Natural killer cell treated with Interleukin-12 subunit alpha and Interleukin-12 subunit beta and Interleukin-15 and Interleukin-18, amount 100 ng/mL, for 72 hours (primary cell): ENCODE measurements at regions not wholly inside any gene's neighbourhood (a gene's known extent, or its start where the extent isn't known, plus 50 kb on each side); places are given as distances from the start of the nearest gene placed in this dataset.

Experiments used
- ATAC-seq, 2 donors: fragments of 150-1000 bp; cut with Tn5 transposase in 1 of 2; sonication (Bioruptor Pico), chemical (Tn5 transposase) in 1 of 2; 2 replicates each; pipeline ENCODE4 v1.10.0; 2021
- DNase-seq: peaks from one replicate; pipeline ENCODE4 v3.0.0; 2022; ENCODE audit warnings: low spot score
- H3K27ac Mint-ChIP-seq, 2 donors: 1 replicate in 1 of 2; 2 replicates in 1 of 2; pipeline ENCODE4 v1.8.0; 2022; ENCODE audit warnings: mixed read lengths in 2 of 2, mild to moderate bottlenecking in 1 of 2, moderate library complexity in 1 of 2
- H3K27me3 Mint-ChIP-seq, 2 donors: 1 replicate in 1 of 2; 2 replicates in 1 of 2; pipeline ENCODE4 v1.8.0; 2022; ENCODE audit warnings: mixed read lengths in 2 of 2
- H3K36me3 Mint-ChIP-seq: one replicate; pipeline ENCODE4 v1.8.0; 2022; ENCODE audit warnings: mixed read lengths
- H3K4me1 Mint-ChIP-seq, 2 donors: 1 replicate in 1 of 2; 2 replicates in 1 of 2; pipeline ENCODE4 v1.8.0; 2022; ENCODE audit warnings: low read depth in 2 of 2, mixed read lengths in 2 of 2, mild to moderate bottlenecking in 1 of 2
- H3K4me3 Mint-ChIP-seq: one replicate; pipeline ENCODE4 v1.8.0; 2022; ENCODE audit warnings: mixed read lengths
- H3K9me3 Mint-ChIP-seq: 2 replicates; pipeline ENCODE4 v1.8.0; 2022; ENCODE audit warnings: mixed read lengths

DNA sequence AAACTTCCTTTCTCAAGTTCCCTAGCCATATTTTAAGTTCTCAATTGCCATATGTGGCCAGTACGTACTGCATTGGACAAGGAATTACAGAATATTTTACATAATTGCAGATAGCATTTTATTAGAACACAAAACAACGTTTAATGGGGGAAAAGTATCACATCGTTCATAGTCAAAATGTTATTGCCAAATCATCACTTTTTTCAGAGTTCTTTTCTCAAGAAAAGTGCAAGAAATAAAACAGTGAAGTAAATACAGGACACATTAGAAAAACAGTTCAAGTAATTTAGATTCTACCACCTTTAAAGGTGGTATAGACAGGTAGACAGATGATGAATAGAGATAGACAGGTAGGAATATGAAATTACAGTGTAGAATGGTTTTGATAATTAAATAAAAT is 479.1 kb upstream of the NCAM2 start:
- Mint-ChIP-seq H3K4me1 (no peaks in the 10 kb centered on the region), H3K9me3 (peaks cover 4% of the 10 kb centered on the region), H3K36me3 (peaks cover 4% of the 10 kb centered on the region), H3K27ac (no peak overlapping the region), H3K4me3 (no peak overlapping the region), H3K27me3 (no peaks in the 10 kb centered on the region)
- ATAC-seq, result no peak
- DNase-seq, result no peak

DNA sequence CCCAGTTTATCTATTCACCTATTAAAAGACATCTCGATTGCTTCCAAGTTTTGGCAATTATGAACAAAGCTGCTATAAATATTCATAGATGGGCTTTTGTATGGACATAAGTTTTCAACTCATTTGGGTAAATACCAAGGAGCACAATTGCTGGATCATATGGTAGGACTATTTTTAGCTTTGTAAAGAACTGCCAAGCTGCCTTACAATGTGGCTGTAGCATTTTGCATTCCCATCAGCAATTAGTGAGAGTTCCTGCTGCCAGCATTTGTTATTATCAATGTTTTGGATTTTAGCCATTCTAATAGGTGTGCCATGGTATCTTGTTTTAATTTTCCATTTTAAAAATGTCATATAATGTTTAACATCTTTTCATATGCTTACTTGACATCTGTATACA is 475.6 kb upstream of the NCAM2 start:
- peaks cover 7% of the 10 kb centered on the region for H3K9me3 Mint-ChIP-seq
- H3K27me3 Mint-ChIP-seq, result no peaks in the 10 kb centered on the region
- ATAC-seq (no peak), DNase-seq (no peak)
- no peak overlapping the region for H3K27ac Mint-ChIP-seq
- peaks cover 4% of the 10 kb centered on the region for H3K36me3 Mint-ChIP-seq
- no peaks in the 10 kb centered on the region for H3K4me1 Mint-ChIP-seq
- no peak overlapping the region for H3K4me3 Mint-ChIP-seq

DNA sequence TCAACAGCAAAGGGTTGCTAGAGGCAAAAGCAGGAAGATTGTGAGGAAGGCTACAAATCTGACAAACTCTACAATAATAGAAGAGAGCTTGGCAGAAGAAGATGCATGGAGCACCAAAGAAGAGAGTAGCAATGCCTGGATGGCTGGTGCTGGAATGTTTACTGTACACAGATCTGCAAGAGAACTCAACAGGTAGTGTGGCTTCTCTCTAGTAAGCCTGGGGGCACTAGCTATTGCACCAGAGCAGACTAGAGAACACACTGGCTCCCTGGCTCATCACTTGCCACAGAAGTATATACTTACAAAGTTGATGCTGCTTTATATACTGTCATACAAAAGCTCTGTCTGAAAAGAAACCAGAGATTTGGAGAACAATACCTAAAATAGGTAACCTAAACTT is 475.0 kb upstream of the NCAM2 start:
- Mint-ChIP-seq H3K4me1 (no peaks in the 10 kb centered on the region), H3K9me3 (peaks cover 7% of the 10 kb centered on the region), H3K36me3 (peaks cover 4% of the 10 kb centered on the region), H3K27me3 (no peaks in the 10 kb centered on the region), H3K27ac (no peak overlapping the region), H3K4me3 (no peak overlapping the region)
- ATAC-seq (no peak), DNase-seq (no peak)

DNA sequence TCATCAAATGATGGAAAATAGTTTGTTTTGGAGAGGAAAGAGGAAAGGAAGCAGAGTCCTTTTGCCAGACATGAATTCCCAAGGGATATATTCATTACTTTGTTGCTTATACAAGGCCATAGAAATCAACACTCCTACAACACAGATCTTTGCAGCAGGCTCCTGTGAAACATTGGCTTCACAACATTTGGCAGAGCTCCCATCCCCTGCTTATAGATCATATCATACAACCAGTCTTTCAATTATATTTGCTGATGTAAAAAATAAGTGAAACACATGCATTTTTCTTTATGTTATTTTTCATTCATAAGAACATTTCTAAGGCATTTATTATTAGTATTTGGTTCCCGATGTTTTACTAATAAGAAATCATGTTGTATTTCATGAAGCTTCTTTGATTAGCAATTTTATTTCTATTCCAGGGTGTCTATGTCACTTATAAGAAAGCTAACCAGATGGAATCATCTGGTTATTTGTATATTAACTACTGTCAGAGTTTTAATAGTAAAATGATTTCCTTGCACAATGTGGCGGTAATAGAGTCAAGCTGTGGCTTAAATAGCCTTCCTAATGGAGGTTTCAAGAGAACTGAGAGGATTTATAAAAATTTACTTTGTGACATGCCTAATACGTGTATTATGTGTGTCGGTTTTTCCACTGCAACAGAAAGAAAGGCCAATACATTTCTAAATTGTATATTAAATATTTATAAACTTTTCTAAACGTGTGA is 470.3 kb upstream of the NCAM2 start:
- Mint-ChIP-seq H3K27ac (no peak overlapping the region), H3K4me1 (no peaks in the 10 kb centered on the region), H3K27me3 (no peaks in the 10 kb centered on the region), H3K36me3 (peaks cover 8% of the 10 kb centered on the region), H3K4me3 (no peak overlapping the region), H3K9me3 (peaks cover 20% of the 10 kb centered on the region)
- no peak for DNase-seq
- no peak for ATAC-seq

DNA sequence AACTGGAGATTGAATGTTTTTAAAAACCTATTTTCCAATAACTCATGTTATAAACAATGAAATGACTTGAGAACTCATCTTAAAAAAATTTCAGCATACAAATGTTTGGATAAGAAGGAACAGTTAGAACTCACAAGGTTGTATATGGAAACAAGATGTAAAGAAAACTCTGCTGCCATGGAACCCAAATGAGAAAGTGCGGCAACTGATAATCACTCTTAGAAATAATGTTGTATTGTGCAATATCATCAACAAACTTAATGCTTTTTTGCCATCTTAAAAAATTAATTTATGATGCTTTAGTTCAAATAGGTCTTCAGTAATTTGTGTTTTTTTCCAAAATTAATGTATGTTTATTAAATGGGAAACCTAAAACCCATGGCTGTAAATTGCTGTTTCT is 461.1 kb upstream of the NCAM2 start:
- H3K36me3 Mint-ChIP-seq, result peaks cover 6% of the 10 kb centered on the region
- DNase-seq, result no peak
- no peak overlapping the region for H3K27ac Mint-ChIP-seq
- H3K27me3 Mint-ChIP-seq, result no peaks in the 10 kb centered on the region
- ATAC-seq, result no peak
- peaks cover 21% of the 10 kb centered on the region for H3K9me3 Mint-ChIP-seq
- no peak overlapping the region for H3K4me3 Mint-ChIP-seq
- H3K4me1 Mint-ChIP-seq, result no peaks in the 10 kb centered on the region

DNA sequence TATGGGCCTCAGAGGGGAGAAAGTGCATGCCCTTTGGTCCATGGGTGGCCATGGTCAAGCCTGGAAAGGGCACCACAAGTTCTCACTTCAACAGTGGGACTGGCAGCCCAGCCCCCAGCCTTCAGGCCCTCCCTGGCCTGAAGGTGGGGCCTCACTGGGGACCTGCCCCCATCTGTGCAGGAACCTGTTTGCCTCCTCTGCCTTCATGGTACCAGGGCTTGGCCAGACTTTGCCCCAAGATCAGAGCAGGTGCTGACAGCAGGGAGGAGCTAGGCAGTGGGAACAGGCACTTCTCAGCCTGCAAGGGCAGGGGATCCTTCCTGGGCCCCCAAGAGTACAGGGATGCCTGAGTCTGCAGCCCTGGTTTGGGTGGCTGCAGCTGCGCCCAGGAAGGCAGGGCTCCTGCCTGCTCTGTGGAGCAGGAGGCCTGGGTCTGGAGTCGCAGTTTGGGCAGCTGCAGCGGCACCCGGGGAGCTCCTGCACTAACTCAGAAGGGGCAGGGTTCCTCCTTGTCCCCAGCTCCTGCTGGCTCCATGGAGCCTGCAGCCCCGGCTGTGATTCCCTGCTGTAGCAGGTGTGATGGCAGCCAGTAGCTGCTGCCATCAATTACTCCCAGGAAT is 460.1 kb upstream of the NCAM2 start:
- Mint-ChIP-seq H3K27ac (no peak overlapping the region), H3K4me1 (no peaks in the 10 kb centered on the region), H3K36me3 (peaks cover 6% of the 10 kb centered on the region), H3K9me3 (peaks cover 15% of the 10 kb centered on the region), H3K4me3 (no peak overlapping the region), H3K27me3 (no peaks in the 10 kb centered on the region)
- DNase-seq (no peak), ATAC-seq (no peak)

DNA sequence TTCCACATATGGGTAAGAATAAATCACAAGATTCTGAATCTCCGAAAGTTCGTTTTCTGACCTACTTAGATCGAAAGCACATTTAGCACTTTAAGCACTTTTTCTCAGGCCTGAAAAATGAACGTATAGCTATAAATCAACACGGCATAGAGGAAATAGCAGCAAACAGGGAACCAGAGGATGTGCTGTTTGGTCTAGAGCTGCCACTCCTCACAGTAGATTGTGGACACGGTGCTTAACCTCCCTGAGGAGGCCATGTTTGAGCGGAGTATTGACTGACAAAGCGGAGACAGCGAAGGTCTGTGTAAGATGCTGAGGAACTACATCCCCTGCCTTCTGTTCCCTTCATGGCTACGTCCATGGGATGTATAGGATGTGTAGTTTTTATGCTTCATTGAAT is 452.8 kb upstream of the NCAM2 start:
- no peak for DNase-seq
- peaks cover 6% of the 10 kb centered on the region for H3K9me3 Mint-ChIP-seq
- no peak for ATAC-seq
- H3K4me3 Mint-ChIP-seq, result no peak overlapping the region
- no peaks in the 10 kb centered on the region for H3K27me3 Mint-ChIP-seq
- no peak overlapping the region for H3K27ac Mint-ChIP-seq
- peaks cover 4% of the 10 kb centered on the region for H3K36me3 Mint-ChIP-seq
- H3K4me1 Mint-ChIP-seq, result no peaks in the 10 kb centered on the region

DNA sequence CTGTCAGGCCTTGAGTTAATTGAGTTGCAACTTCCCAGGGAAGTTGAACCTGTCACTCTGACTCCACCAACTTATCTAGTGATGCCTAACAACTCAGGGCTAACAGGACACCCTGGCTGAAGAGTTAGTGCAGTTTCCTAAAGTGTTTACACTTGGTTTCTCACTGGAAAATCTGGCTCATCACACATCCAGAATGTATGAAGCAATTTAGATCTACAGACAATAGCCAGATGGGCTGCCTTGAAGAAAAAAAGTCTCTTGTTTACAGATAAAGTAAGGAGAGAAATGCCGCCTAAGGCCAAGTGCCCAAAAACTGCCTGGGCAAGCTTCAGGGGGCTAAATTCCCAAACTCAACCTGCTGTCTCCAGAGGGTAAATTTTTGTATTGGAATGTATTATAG is 446.3 kb upstream of the NCAM2 start:
- no peak overlapping the region for H3K27ac Mint-ChIP-seq
- H3K27me3 Mint-ChIP-seq, result no peaks in the 10 kb centered on the region
- DNase-seq (no peak), ATAC-seq (no peak)
- no peaks in the 10 kb centered on the region for H3K4me1 Mint-ChIP-seq
- peaks cover 4% of the 10 kb centered on the region for H3K36me3 Mint-ChIP-seq
- H3K9me3 Mint-ChIP-seq, result peaks cover 3% of the 10 kb centered on the region
- H3K4me3 Mint-ChIP-seq, result no peak overlapping the region

DNA sequence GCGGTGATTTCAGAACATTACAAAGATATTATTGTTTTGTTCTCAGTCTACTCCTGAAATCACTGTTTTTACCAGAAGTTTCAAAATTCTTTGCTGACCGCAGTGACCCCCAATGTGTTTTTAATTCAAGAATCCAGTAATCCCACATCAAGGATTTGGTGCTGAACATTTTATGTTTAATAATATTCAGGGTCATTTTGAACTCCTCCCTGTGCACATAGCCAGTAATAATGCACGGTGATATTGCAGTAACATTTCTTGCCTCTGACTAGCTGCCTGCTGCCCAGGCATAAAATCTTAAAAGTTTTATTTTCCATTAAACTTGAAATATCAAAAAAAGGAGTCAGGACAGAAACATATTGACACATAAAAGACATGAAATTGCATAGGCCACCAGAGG is 443.4 kb upstream of the NCAM2 start:
- DNase-seq (no peak), ATAC-seq (no peak)
- Mint-ChIP-seq H3K27ac (no peak overlapping the region), H3K9me3 (no peaks in the 10 kb centered on the region), H3K36me3 (no peaks in the 10 kb centered on the region), H3K27me3 (no peaks in the 10 kb centered on the region), H3K4me1 (no peaks in the 10 kb centered on the region), H3K4me3 (no peak overlapping the region)

DNA sequence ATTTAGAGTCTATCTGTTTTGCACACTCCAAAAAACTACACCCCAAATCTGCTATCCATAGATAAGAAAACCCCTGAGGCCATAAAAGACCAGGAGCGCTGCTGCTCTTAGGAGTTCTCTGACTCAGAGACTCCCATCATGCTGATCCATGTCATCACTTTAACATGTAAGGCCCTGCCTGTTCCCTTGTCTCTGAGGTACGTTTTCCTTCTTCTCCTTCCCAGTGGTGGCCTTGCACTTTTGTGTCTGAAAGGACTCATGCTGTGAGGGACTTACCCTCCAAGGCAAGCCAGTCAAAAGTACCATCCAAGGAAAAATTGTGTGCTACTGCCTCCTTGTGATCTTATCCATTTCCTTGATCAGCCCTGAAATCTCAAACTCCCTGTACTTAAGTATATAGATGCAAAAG is 427.4 kb upstream of the NCAM2 start:
- Mint-ChIP-seq H3K4me3 (no peak overlapping the region), H3K27ac (no peak overlapping the region)
- ATAC-seq, result no peak

DNA sequence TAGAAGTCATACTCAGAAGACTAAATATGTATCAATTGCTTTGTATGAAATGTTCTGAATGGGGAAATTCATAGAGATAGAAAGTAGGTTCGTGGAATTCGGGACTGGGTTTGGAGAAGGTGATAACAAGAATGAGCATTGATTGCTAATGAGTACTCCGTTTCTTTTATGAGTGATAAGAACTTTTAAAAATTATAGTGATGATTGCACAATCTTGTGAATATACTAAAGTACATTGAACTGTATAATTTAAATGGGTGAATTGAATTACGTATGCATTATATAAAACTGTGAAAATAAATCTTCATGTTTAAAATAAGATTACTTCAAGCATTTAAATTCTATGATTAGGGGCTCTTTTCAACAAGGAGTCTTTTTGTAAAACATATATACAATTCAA is 425.6 kb upstream of the NCAM2 start:
- Mint-ChIP-seq H3K4me3 (no peak overlapping the region), H3K27ac (no peak overlapping the region), H3K27me3 (no peaks in the 10 kb centered on the region), H3K4me1 (no peaks in the 10 kb centered on the region), H3K36me3 (no peaks in the 10 kb centered on the region), H3K9me3 (peaks cover 3% of the 10 kb centered on the region)
- ATAC-seq, result no peak
- no peak for DNase-seq

More for the DNA sequence above, 427.4 kb upstream of the NCAM2 start:
- H3K4me1 Mint-ChIP-seq, result no peaks in the 10 kb centered on the region
- H3K27me3 Mint-ChIP-seq, result no peaks in the 10 kb centered on the region
- no peaks in the 10 kb centered on the region for H3K36me3 Mint-ChIP-seq
- no peak for DNase-seq
- H3K9me3 Mint-ChIP-seq, result peaks cover 3% of the 10 kb centered on the region

DNA sequence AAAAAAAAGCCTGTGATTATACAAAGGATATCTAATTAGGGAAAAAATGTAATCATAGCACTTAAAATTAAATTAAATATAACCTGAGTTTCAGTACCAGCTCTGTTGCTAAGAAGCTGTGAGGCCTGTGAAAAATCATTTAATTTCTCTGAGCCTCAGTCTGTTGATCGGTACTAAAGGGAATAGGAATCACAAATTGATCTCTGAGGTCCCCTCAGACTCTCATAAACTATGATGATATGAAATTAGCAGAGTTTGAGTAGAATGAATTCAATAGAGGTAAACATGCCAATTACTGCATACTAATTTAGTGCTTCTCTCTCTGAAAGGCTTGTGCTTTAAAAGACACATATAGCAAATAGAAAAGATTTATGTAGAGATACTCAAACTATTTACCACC is 416.8 kb upstream of the NCAM2 start:
- no peak for DNase-seq
- peaks cover 3% of the 10 kb centered on the region for H3K9me3 Mint-ChIP-seq
- no peak for ATAC-seq
- H3K36me3 Mint-ChIP-seq, result peaks cover 4% of the 10 kb centered on the region
- no peak overlapping the region for H3K4me3 Mint-ChIP-seq
- no peaks in the 10 kb centered on the region for H3K4me1 Mint-ChIP-seq
- no peak overlapping the region for H3K27ac Mint-ChIP-seq
- no peaks in the 10 kb centered on the region for H3K27me3 Mint-ChIP-seq

DNA sequence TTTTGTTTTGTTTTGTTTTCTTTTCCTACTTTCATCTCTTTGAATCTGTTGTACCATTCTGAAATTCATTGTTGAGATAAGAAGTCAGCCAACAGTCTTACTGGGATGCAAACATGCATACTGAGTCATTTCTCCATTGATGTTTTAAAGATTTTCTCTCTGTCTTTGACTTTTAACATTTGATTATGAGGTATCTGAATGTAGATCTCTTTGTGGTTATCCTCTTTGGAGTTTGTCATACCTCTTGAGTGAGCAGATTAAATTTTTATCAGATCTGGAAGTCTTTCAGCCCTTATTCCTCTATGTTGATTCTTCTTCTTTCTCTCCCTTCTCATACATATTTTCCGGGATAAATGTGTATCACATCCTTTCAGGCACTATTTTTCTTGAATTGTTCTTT is 406.9 kb upstream of the NCAM2 start:
- no peak for ATAC-seq

DNA sequence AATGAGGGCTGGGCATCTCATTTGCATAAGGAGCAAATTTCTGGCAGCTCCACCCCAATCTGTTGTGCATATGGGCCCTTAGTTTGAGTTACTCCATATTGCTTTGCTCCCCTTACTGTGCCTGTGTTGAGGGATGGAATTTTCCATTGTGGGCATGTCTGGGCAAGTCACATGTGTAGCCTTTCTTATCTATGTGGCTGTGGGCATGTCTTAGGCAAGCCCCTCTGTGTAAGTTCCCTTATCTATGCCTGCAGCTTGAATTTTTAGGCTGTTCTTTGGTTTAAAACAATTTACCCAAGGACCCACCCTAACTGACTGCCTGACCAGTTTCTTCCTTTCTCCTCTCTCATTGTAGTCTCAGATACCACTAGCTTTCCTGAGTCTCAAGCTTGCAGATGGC is 405.7 kb upstream of the NCAM2 start:
- Mint-ChIP-seq H3K4me1 (no peaks in the 10 kb centered on the region), H3K9me3 (no peaks in the 10 kb centered on the region), H3K36me3 (peaks cover 5% of the 10 kb centered on the region), H3K27ac (no peak overlapping the region), H3K4me3 (no peak overlapping the region), H3K27me3 (no peaks in the 10 kb centered on the region)
- DNase-seq (no peak), ATAC-seq (no peak)

More for the DNA sequence above, 406.9 kb upstream of the NCAM2 start:
- DNase-seq, result no peak
- Mint-ChIP-seq H3K27ac (no peak overlapping the region), H3K36me3 (peaks cover 5% of the 10 kb centered on the region), H3K27me3 (no peaks in the 10 kb centered on the region), H3K4me3 (no peak overlapping the region), H3K9me3 (no peaks in the 10 kb centered on the region), H3K4me1 (no peaks in the 10 kb centered on the region)

DNA sequence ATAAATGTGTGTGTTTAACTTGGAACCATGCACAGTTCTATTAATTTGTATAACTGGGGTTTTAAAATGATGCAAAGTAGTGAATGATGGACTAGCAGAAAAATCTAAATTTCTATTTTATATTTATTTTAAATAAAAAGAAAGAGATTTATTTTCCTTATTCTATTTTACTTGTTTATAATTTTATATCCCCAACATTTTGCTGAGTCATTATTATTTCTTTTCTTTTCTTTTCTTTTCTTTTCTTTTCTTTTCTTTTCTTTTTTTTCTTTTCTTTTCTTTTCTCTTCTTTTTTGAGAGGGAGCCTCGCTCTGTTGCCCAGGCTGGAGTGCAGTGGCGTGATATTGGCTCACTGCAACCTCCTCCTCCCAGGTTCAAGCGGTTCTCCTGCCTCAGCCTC is 395.0 kb upstream of the NCAM2 start:
- Mint-ChIP-seq H3K4me3 (no peak overlapping the region), H3K27me3 (no peaks in the 10 kb centered on the region), H3K27ac (no peak overlapping the region), H3K9me3 (peaks cover 16% of the 10 kb centered on the region), H3K4me1 (no peaks in the 10 kb centered on the region), H3K36me3 (peaks cover 4% of the 10 kb centered on the region)
- ATAC-seq, result no peak
- no peak for DNase-seq
